K562 (cell line): ENCODE measurements at regions not wholly inside any gene's neighbourhood (a gene's known extent, or its start where the extent isn't known, plus 50 kb on each side); places are given as distances from the start of the nearest gene placed in this dataset.

Source experiments
- ATAC-seq: fragments of 200-7000 bp; cut with Tn5 transposase; 3 replicates; pipeline ENCODE4 v1.9.1; 2020; ENCODE audit warnings: moderate library complexity
- BruUV-seq: library from RNA; stranded (reverse); fragments of 400-500 nt; replicated peaks from 2 replicates; lab custom pipeline; 2021; lab: Mats Ljungman, UMichigan
- CTCF ChIA-PET: fragments of 300-600 bp; formaldehyde crosslinking; extraction: SDS; loops from one replicate; lab custom pipeline; 2021; ENCODE audit warnings: low intra/inter-chr PET ratio; lab: Yijun Ruan, JAX
- POLR2A ChIA-PET: fragments of 300-600, 350-650 bp; sonication (Branson Sonifier 250); formaldehyde crosslinking; extraction: SDS; loops from one replicate; lab custom pipeline; 2021; ENCODE audit warnings: antibody characterized with exemption, inconsistent platforms; lab: Yijun Ruan, JAX
- DNase-seq, 4 experiments: peaks; one replicate each; pipeline versions ENCODE4 v3.0.0 to v3.0.0-alpha.2; 2011 to 2018; ENCODE audit warnings: low spot score in 3 of 4, mixed read lengths in 3 of 4; ENCODE audit errors: extremely low read depth in 1 of 4
- FAIRE-seq: peaks from 2 replicates; lab custom pipeline; 2011; peaks lifted over from hg19 to GRCh38; lab: Jason Lieb, UNC
- H2AFZ ChIP-seq: 2 replicates; pipeline ENCODE4 v1.6.0; 2011; ENCODE audit warnings: low read depth, low read length, control low read depth, inconsistent platforms
- H3K27ac ChIP-seq: fragments of 200-600 bp; 3 replicates; pipeline ENCODE4 v1.8.0; 2011; ENCODE audit warnings: low read depth, mild to moderate bottlenecking, control low read depth, inconsistent platforms, low read length, moderate library complexity, mixed read lengths; ENCODE audit errors: extremely low read depth
- H3K27me3 ChIP-seq, 2 experiments: fragments of 300-600 bp in 1 of 2; 2 replicates in 1 of 2; 3 replicates in 1 of 2; pipeline versions ENCODE4 v1.6.0 to v1.8.0; 2011; ENCODE audit warnings: inconsistent platforms in 2 of 2, low read length in 2 of 2, mild to moderate bottlenecking in 1 of 2, mixed read lengths in 1 of 2, moderate library complexity in 1 of 2; ENCODE audit not compliant: control insufficient read depth in 2 of 2, insufficient read depth in 2 of 2
- H3K36me3 ChIP-seq: fragments of 300-600 bp; 3 replicates; pipeline ENCODE4 v1.8.0; 2011; ENCODE audit warnings: mild to moderate bottlenecking, low read length, inconsistent platforms; ENCODE audit not compliant: control insufficient read depth, insufficient read depth
- H3K4me1 ChIP-seq, 2 experiments: fragments of 200-600 bp in 1 of 2; replicated peaks in 1 of 2; 2 replicates in 1 of 2; 3 replicates in 1 of 2; pipeline versions ENCODE4 v1.5.1 to v1.8.0; 2011; ENCODE audit warnings: inconsistent platforms in 2 of 2, low read length in 2 of 2, mild to moderate bottlenecking in 1 of 2, mixed read lengths in 1 of 2, moderate library complexity in 1 of 2; ENCODE audit not compliant: control insufficient read depth in 2 of 2, insufficient read depth in 2 of 2
- H3K4me2 ChIP-seq: 2 replicates; pipeline ENCODE4 v1.6.1; 2011; ENCODE audit warnings: low read length, control low read depth, inconsistent platforms, mixed read lengths; ENCODE audit not compliant: insufficient read depth
- H3K4me3 ChIP-seq: fragments of 200-600 bp; sonication (generic), shearing (Covaris generic); 2 replicates; pipeline ENCODE4 v1.5.1; 2016; ENCODE audit warnings: control low read depth, inconsistent platforms
- H3K79me2 ChIP-seq: fragments of 200-600 bp; 3 replicates; pipeline ENCODE4 v1.8.0; 2011; ENCODE audit warnings: low read length, inconsistent platforms; ENCODE audit not compliant: control insufficient read depth, insufficient read depth
- H3K9ac ChIP-seq, 2 experiments: 2 replicates each; pipeline versions ENCODE4 v1.6.0 to v1.6.1; 2011; ENCODE audit warnings: low read depth in 2 of 2, low read length in 2 of 2, control low read depth in 1 of 2, inconsistent platforms in 1 of 2, mild to moderate bottlenecking in 1 of 2, mixed read lengths in 1 of 2; ENCODE audit not compliant: insufficient read depth in 1 of 2
- H3K9me1 ChIP-seq: one replicate; pipeline ENCODE4 v1.6.0; 2011; ENCODE audit warnings: inconsistent platforms, mild to moderate bottlenecking, low read length, moderate library complexity; ENCODE audit not compliant: control insufficient read depth, insufficient read depth
- H3K9me3 ChIP-seq: replicated peaks from 2 replicates; pipeline ENCODE4 v1.5.1; 2011; ENCODE audit warnings: low read depth, low read length, inconsistent platforms; ENCODE audit not compliant: control insufficient read depth, insufficient read depth
- H4K20me1 ChIP-seq: replicated peaks from 2 replicates; pipeline ENCODE4 v1.6.1; 2011; ENCODE audit warnings: low read length, inconsistent platforms, mixed read lengths; ENCODE audit not compliant: control insufficient read depth, insufficient read depth
- CREB5 ChIP-seq: fragments of 250-450 bp; sonication (Bioruptor Pico); IDR thresholded peaks from 2 replicates; pipeline ENCODE4 v1.5.0; 2020; ENCODE audit warnings: mild to moderate bottlenecking
- ILF3 ChIP-seq: fragments of 450-650 bp; IDR thresholded peaks from 2 replicates; pipeline ENCODE4 v1.6.1; 2018; ENCODE audit warnings: antibody characterized with exemption, mild to moderate bottlenecking, moderate library complexity, borderline replicate concordance
- JUND ChIP-seq, 2 experiments: IDR thresholded peaks; 2 replicates in 1 of 2; 3 replicates in 1 of 2; pipeline ENCODE4 v1.6.1; 2011; ENCODE audit warnings: borderline replicate concordance in 2 of 2, low read depth in 2 of 2, low read length in 2 of 2, improper control_type of control experiment in 1 of 2, missing biosample characterization in 1 of 2, missing genetic modification characterization in 1 of 2, missing genetic modification reagents in 1 of 2
- MCM7 ChIP-seq, 2 experiments: fragments of 450-650 bp; IDR thresholded peaks; 2 replicates each; pipeline ENCODE4 v1.6.1; 2016 to 2018
- PYGO2 ChIP-seq: fragments of 450-650 bp; IDR thresholded peaks from 2 replicates; pipeline ENCODE4 v1.6.1; 2016; ENCODE audit warnings: mild to moderate bottlenecking, missing genetic modification characterization, moderate library complexity, missing compliant biosample characterization
- RBBP5 ChIP-seq: fragments of 200-600 bp; sonication (generic); IDR thresholded peaks from 2 replicates; pipeline ENCODE4 v1.6.1; 2012; ENCODE audit warnings: borderline replicate concordance, mild to moderate bottlenecking, low read length, control low read depth, inconsistent platforms; ENCODE audit not compliant: insufficient read depth, poor library complexity, severe bottlenecking
- USF2 ChIP-seq: sonication (generic); formaldehyde crosslinking; IDR thresholded peaks from 2 replicates; pipeline ENCODE4 v1.5.0; 2020; ENCODE audit warnings: missing genetic modification reagents
- ZNF766 ChIP-seq: fragments of 200-800 bp; sonication (Bioruptor generic); conservative IDR thresholded peaks from 2 replicates; pipeline ENCODE4 v1.6.1; 2016; ENCODE audit warnings: missing genetic modification characterization, missing compliant biosample characterization
- WGBS: fragments of 100-300 bp; shearing (Covaris generic); methylation state at CpG from one replicate; pipeline ENCODE4 v1.1.6; 2016; ENCODE audit warnings: low coverage, mixed read lengths; ENCODE audit not compliant: insufficient coverage; ENCODE audit errors: missing lambda C conversion rate; 5-methylcytosine and 5-hydroxymethylcytosine counted together
- in situ Hi-C: fragments of 300-500 bp; cut with MboI; formaldehyde crosslinking; loops from 4 replicates; pipeline ENCODE4 v1.15.0; 2018; ENCODE audit warnings: inconsistent platforms, mixed read lengths
- intact Hi-C: fragments of 100-400 bp; cut with micrococcal nuclease; formaldehyde crosslinking; loops from 2 replicates; pipeline ENCODE4 v1.14.2; 2022
- TF ChIP-seq, protein P1 (sequence below): fragments of 150-350 bp; conservative IDR thresholded peaks from 2 replicates; pipeline ENCODE4 v1.6.1; 2014; ENCODE audit warnings: low read length
- TF ChIP-seq, protein P2 (sequence below): fragments of 250-450 bp; sonication (Bioruptor Pico); IDR thresholded peaks from 2 replicates; pipeline ENCODE4 v1.4.0; 2020; ENCODE audit warnings: mild to moderate bottlenecking
- TF ChIP-seq, protein P3 (sequence below): fragments of 450-650 bp; formaldehyde crosslinking; IDR thresholded peaks from 2 replicates; pipeline ENCODE4 v1.4.0; 2020; ENCODE audit warnings: mild to moderate bottlenecking, moderate library complexity

DNA sequence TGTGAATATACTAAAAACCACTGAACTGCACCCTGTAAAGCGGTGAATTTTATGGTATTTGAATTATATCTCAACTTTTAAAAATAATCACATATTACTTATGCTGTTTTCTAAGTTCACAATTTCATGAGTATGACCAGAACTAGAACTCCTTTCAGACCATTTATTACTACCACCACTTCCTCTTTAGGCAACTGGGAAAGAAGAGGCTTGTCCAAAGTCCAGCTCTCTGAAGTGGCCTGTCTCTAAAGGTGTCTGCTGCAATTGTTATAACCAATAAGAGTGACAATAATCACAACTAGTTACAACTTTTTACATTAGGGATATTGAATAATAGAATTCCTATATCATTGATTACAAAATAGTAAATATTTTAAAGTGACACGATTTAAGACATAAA, 267.9 kb upstream of the PIK3C3 start (continued):
- no peak for TF ChIP-seq USF2 (CRISPR knock-in tag)
- no peak for TF ChIP-seq PYGO2 (tag)
- TF ChIP-seq ZNF766 (CRISPR knock-in tag) = no peak
- no peak for TF ChIP-seq MCM7 (IDR thresholded peaks at IDR 0.05)
- TF ChIP-seq, protein P1, sequence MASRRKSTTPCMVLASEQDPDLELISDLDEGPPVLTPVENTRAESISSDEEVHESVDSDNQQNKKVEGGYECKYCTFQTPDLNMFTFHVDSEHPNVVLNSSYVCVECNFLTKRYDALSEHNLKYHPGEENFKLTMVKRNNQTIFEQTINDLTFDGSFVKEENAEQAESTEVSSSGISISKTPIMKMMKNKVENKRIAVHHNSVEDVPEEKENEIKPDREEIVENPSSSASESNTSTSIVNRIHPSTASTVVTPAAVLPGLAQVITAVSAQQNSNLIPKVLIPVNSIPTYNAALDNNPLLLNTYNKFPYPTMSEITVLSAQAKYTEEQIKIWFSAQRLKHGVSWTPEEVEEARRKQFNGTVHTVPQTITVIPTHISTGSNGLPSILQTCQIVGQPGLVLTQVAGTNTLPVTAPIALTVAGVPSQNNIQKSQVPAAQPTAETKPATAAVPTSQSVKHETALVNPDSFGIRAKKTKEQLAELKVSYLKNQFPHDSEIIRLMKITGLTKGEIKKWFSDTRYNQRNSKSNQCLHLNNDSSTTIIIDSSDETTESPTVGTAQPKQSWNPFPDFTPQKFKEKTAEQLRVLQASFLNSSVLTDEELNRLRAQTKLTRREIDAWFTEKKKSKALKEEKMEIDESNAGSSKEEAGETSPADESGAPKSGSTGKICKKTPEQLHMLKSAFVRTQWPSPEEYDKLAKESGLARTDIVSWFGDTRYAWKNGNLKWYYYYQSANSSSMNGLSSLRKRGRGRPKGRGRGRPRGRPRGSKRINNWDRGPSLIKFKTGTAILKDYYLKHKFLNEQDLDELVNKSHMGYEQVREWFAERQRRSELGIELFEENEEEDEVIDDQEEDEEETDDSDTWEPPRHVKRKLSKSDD = no peak
- TF ChIP-seq JUND (IDR thresholded peaks at IDR 0.05; ENCODE audit: borderline replicate concordance, low read depth, low read length) = no peak
- no peak for TF ChIP-seq JUND (tag; IDR thresholded peaks at IDR 0.05; ENCODE audit: borderline replicate concordance, low read depth, low read length)
- TF ChIP-seq, all 486 proteins: peak for 0

DNA sequence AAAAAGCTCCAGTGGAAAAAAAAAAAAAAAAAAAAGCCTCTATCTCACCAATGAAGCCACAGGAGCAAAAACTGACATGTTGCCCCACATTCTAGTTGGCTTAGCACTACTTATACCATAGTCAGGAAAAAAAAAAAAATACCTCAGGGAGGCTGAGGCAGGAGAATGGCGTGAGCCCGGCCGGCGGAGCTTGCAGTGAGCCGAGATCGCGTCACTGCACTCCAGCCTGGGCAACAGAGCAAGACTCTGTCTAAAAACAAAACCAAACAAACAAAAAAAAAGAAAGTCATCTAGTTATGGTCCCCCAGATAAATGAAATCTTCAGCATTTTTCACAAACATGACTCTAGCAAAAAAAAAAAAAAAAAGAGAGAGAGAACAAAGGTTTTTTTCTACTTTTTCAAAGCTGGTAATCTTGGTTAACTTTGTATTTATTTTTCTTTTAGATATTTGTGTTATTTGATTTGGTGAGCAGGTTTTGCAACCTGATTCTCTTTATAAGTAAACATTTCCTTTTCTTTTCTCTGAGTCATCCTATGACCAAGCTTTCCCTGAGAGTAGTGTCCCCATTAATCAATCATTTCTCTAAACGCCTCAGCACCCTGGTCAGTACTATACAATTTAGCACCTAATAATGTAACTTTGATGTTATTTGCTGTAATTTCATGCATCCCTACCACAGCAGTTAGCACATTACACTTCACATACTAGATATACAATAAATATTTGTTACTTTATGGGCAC, 273.7 kb upstream of the PIK3C3 start:
- CTCF ChIA-PET = no interaction called here
- POLR2A ChIA-PET = no interaction called here
- Histone ChIP-seq H3K27me3 (no peaks in the 10 kb centered on the region), H2AFZ (no peak overlapping the region), H3K4me3 (no peak overlapping the region), H3K79me2 (no peaks in the 10 kb centered on the region), H3K4me2 (no peak overlapping the region), H4K20me1 (no peaks in the 10 kb centered on the region), H3K4me1 (no peaks in the 10 kb centered on the region), H3K9me1 (no peaks in the 10 kb centered on the region), H3K36me3 (no peaks in the 10 kb centered on the region), H3K9me3 (no peaks in the 10 kb centered on the region), H3K9ac (no peak overlapping the region), H3K27ac (no peak overlapping the region)
- no peak for FAIRE-seq
- 0% methylated on average over 8 of the region's 8 CpGs for WGBS
- ATAC-seq = no peak
- DNase-seq = no peak
- BruUV-seq = no TSS peak
- intact Hi-C loops = no loop called here
- in situ Hi-C loops = no loop called here
- TF ChIP-seq, protein P2, sequence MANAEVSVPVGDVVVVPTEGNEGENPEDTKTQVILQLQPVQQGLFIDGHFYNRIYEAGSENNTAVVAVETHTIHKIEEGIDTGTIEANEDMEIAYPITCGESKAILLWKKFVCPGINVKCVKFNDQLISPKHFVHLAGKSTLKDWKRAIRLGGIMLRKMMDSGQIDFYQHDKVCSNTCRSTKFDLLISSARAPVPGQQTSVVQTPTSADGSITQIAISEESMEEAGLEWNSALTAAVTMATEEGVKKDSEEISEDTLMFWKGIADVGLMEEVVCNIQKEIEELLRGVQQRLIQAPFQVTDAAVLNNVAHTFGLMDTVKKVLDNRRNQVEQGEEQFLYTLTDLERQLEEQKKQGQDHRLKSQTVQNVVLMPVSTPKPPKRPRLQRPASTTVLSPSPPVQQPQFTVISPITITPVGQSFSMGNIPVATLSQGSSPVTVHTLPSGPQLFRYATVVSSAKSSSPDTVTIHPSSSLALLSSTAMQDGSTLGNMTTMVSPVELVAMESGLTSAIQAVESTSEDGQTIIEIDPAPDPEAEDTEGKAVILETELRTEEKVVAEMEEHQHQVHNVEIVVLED (CRISPR knock-in tag) = no peak
- TF ChIP-seq RBBP5 (no peak), ILF3 (no peak), CREB5 (no peak)
- TF ChIP-seq, protein P3, sequence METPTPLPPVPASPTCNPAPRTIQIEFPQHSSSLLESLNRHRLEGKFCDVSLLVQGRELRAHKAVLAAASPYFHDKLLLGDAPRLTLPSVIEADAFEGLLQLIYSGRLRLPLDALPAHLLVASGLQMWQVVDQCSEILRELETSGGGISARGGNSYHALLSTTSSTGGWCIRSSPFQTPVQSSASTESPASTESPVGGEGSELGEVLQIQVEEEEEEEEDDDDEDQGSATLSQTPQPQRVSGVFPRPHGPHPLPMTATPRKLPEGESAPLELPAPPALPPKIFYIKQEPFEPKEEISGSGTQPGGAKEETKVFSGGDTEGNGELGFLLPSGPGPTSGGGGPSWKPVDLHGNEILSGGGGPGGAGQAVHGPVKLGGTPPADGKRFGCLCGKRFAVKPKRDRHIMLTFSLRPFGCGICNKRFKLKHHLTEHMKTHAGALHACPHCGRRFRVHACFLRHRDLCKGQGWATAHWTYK (CRISPR knock-in tag) = no peak
